OCI-LY3 (cell line): ENCODE measurements at regions not wholly inside any gene's neighbourhood (a gene's known extent, or its start where the extent isn't known, plus 50 kb on each side); places are given as distances from the start of the nearest gene placed in this dataset.

Experiments
- EZH2phosphoT487 ChIP-seq: fragments of 200-600 bp; shearing (Covaris generic); IDR thresholded peaks from 2 replicates; pipeline ENCODE4 v1.6.1; 2018; ENCODE audit warnings: antibody characterized with exemption, mixed run types, low read depth
- TF ChIP-seq, protein P1 (sequence below): fragments of 200-600, 300-600 bp; sonication (generic); IDR thresholded peaks from 2 replicates; pipeline ENCODE4 v1.5.1; 2014; ENCODE audit warnings: antibody characterized with exemption, low read length, low read depth

DNA sequence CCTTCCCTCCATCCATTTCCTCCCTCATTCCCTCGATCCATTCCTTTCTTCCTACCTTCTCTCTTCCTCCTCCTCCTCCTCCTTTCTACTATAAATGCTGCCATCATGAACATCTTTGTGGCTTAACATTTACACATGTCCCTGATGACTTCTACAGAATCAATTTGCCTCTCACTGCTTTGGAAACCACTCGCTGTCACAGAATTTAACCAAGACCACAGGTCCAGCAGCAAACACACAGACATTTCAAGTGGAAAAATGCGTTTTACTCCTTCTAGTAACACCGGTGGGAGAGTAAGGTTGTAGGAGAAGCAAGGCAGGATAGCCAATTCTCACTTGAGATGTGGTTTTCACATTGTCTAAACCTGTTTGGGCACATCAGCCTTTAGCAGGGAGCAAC is 101.4 kb upstream of the LRIG1 start:
- TF ChIP-seq, protein P1, sequence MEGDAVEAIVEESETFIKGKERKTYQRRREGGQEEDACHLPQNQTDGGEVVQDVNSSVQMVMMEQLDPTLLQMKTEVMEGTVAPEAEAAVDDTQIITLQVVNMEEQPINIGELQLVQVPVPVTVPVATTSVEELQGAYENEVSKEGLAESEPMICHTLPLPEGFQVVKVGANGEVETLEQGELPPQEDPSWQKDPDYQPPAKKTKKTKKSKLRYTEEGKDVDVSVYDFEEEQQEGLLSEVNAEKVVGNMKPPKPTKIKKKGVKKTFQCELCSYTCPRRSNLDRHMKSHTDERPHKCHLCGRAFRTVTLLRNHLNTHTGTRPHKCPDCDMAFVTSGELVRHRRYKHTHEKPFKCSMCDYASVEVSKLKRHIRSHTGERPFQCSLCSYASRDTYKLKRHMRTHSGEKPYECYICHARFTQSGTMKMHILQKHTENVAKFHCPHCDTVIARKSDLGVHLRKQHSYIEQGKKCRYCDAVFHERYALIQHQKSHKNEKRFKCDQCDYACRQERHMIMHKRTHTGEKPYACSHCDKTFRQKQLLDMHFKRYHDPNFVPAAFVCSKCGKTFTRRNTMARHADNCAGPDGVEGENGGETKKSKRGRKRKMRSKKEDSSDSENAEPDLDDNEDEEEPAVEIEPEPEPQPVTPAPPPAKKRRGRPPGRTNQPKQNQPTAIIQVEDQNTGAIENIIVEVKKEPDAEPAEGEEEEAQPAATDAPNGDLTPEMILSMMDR: no peak
- no peak for TF ChIP-seq EZH2phosphoT487
